HEK293 (cell line): ENCODE measurements at regions not wholly inside any gene's neighbourhood (a gene's known extent, or its start where the extent isn't known, plus 50 kb on each side); places are given as distances from the start of the nearest gene placed in this dataset.

Experiments used
- BCL11B ChIP-seq: fragments of 450-650 bp; formaldehyde crosslinking; IDR thresholded peaks from 2 replicates; pipeline ENCODE4 v1.5.1; 2016; ENCODE audit warnings: low read depth, missing biosample characterization, missing genetic modification characterization
- GLI4 ChIP-seq: fragments of 450-650 bp; formaldehyde crosslinking; IDR thresholded peaks from 2 replicates; pipeline ENCODE4 v1.5.1; 2016; ENCODE audit warnings: missing biosample characterization, missing genetic modification characterization
- GLIS1 ChIP-seq: fragments of 450-650 bp; formaldehyde crosslinking; IDR thresholded peaks from 2 replicates; pipeline ENCODE4 v1.5.1; 2016; ENCODE audit warnings: missing biosample characterization, missing genetic modification characterization
- HOXA7 ChIP-seq: sonication (generic); formaldehyde crosslinking; IDR thresholded peaks from 2 replicates; pipeline ENCODE4 v1.8.1; 2022; ENCODE audit warnings: missing genetic modification reagents, borderline replicate concordance
- KLF9 ChIP-seq: fragments of 450-650 bp; formaldehyde crosslinking; IDR thresholded peaks from 2 replicates; pipeline ENCODE4 v1.5.1; 2016; ENCODE audit warnings: missing biosample characterization, missing genetic modification characterization, low read depth
- SP7 ChIP-seq: fragments of 450-650 bp; formaldehyde crosslinking; IDR thresholded peaks from 2 replicates; pipeline ENCODE4 v1.5.1; 2016; ENCODE audit warnings: missing biosample characterization, missing genetic modification characterization
- ZFP3 ChIP-seq: fragments of 450-650 bp; formaldehyde crosslinking; IDR thresholded peaks from 2 replicates; pipeline ENCODE4 v1.5.1; 2016; ENCODE audit warnings: low read depth, missing biosample characterization, missing genetic modification characterization
- ZNF148 ChIP-seq: fragments of 450-650 bp; formaldehyde crosslinking; IDR thresholded peaks from 2 replicates; pipeline ENCODE4 v1.5.0; 2017; ENCODE audit warnings: missing biosample characterization, missing genetic modification characterization, borderline replicate concordance
- ZNF266 ChIP-seq: fragments of 450-650 bp; formaldehyde crosslinking; IDR thresholded peaks from 2 replicates; pipeline ENCODE4 v1.5.1; 2016; ENCODE audit warnings: missing biosample characterization, missing genetic modification characterization, low read depth
- ZNF350 ChIP-seq: fragments of 450-650 bp; formaldehyde crosslinking; IDR thresholded peaks from 2 replicates; pipeline ENCODE4 v1.5.0; 2017; ENCODE audit warnings: missing biosample characterization, mild to moderate bottlenecking, missing genetic modification characterization
- ZNF391 ChIP-seq: fragments of 450-650 bp; formaldehyde crosslinking; IDR thresholded peaks from 2 replicates; pipeline ENCODE4 v1.5.1; 2016; ENCODE audit warnings: low read depth, missing biosample characterization, missing genetic modification characterization, borderline replicate concordance
- ZNF530 ChIP-seq: fragments of 450-650 bp; formaldehyde crosslinking; IDR thresholded peaks from 2 replicates; pipeline ENCODE4 v1.5.1; 2016; ENCODE audit warnings: low read depth, missing biosample characterization, missing genetic modification characterization
- ZNF639 ChIP-seq: fragments of 450-650 bp; formaldehyde crosslinking; IDR thresholded peaks from 2 replicates; pipeline ENCODE4 v1.5.1; 2016; ENCODE audit warnings: missing biosample characterization, missing genetic modification characterization
- ZNF707 ChIP-seq: fragments of 450-650 bp; formaldehyde crosslinking; IDR thresholded peaks from 2 replicates; pipeline ENCODE4 v1.5.1; 2016; ENCODE audit warnings: missing biosample characterization, missing genetic modification characterization
- ZNF747 ChIP-seq: fragments of 450-650 bp; formaldehyde crosslinking; IDR thresholded peaks from 2 replicates; pipeline ENCODE4 v1.5.1; 2016; ENCODE audit warnings: missing biosample characterization, missing genetic modification characterization
- ZSCAN16 ChIP-seq: fragments of 450-650 bp; formaldehyde crosslinking; IDR thresholded peaks from 2 replicates; pipeline ENCODE4 v1.5.1; 2016; ENCODE audit warnings: missing biosample characterization, missing genetic modification characterization
- TF ChIP-seq, protein P1 (sequence below): fragments of 450-650 bp; formaldehyde crosslinking; IDR thresholded peaks from 2 replicates; pipeline ENCODE4 v1.5.1; 2016; ENCODE audit warnings: missing biosample characterization, missing genetic modification characterization
- TF ChIP-seq, protein P2 (sequence below): fragments of 450-650 bp; formaldehyde crosslinking; IDR thresholded peaks from 2 replicates; pipeline ENCODE4 v1.5.1; 2016; ENCODE audit warnings: missing biosample characterization, missing genetic modification characterization, borderline replicate concordance
- TF ChIP-seq, protein P3 (sequence below): fragments of 450-650 bp; formaldehyde crosslinking; IDR thresholded peaks from 2 replicates; pipeline ENCODE4 v1.5.1; 2016; ENCODE audit warnings: missing biosample characterization, missing genetic modification characterization, low read depth
- TF ChIP-seq, protein P4 (sequence below): fragments of 450-650 bp; formaldehyde crosslinking; IDR thresholded peaks from 2 replicates; pipeline ENCODE4 v1.5.1; 2016; ENCODE audit warnings: missing biosample characterization, missing genetic modification characterization, borderline replicate concordance
- TF ChIP-seq, protein P5 (sequence below): fragments of 450-650 bp; formaldehyde crosslinking; IDR thresholded peaks from 2 replicates; pipeline ENCODE4 v1.5.1; 2016; ENCODE audit warnings: missing biosample characterization, missing genetic modification characterization

DNA sequence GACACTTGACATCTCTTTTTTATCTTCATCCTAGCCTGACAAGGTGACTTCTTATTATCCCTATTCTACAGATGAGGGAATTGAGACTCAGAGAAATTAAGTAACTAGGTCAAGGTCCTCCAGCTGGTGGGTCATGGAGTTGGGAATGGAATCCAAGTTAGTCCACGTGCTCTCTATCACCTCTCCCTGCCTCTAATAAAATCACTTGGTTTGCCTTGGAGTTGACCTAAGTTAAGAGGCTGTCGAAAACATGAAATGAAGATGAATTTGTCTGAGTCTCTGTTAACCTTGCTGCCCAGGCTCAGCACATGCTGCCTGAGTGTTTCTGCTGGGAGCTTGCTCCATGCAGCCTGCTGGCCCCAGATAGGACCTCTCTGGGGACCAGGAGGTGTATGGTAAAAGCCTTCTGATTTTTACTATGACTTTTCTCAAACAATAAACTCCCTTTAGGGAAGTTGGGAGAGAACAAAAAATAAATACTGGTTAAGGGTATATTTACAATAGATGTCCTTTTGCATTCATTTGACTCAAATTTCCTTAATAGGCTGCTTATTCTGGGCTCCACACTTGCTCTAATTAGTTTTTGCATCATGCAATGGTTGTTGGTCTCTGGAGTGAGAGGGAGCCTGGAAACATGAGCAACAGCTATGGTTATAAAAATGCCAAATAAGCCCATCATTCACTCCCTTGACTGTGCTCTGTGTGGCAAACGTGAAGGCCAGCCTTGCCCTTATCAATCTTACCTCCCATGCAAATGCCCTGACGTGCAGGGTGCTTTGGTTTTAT is 61.6 kb upstream of the DHX15 start (continued):
- TF ChIP-seq, protein P1, sequence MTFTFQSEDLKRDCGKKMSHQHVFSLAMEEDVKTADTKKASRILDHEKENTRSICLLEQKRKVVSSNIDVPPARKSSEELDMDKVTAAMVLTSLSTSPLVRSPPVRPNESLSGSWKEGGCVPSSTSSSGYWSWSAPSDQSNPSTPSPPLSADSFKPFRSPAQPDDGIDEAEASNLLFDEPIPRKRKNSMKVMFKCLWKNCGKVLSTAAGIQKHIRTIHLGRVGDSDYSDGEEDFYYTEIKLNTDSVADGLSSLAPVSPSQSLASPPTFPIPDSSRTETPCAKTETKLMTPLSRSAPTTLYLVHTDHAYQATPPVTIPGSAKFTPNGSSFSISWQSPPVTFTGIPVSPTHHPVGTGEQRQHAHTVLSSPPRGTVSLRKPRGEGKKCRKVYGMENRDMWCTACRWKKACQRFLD (tag by site-specific recombination), result no peak
- TF ChIP-seq KLF9 (no peak), ZNF266 (tag by site-specific recombination) (no peak), ZNF530 (tag by site-specific recombination) (no peak), ZNF747 (tag by site-specific recombination) (no peak), ZNF350 (tag by site-specific recombination) (no peak), ZNF148 (tag by site-specific recombination) (no peak), GLI4 (tag by site-specific recombination) (no peak), GLIS1 (no peak), ZFP3 (tag by site-specific recombination) (no peak), HOXA7 (no peak), ZNF707 (tag by site-specific recombination) (no peak), ZNF391 (no peak), ZNF639 (tag by site-specific recombination) (no peak), SP7 (tag by site-specific recombination) (no peak), ZSCAN16 (peak; percentile 89), BCL11B (tag by site-specific recombination) (no peak)
- TF ChIP-seq, protein P2, sequence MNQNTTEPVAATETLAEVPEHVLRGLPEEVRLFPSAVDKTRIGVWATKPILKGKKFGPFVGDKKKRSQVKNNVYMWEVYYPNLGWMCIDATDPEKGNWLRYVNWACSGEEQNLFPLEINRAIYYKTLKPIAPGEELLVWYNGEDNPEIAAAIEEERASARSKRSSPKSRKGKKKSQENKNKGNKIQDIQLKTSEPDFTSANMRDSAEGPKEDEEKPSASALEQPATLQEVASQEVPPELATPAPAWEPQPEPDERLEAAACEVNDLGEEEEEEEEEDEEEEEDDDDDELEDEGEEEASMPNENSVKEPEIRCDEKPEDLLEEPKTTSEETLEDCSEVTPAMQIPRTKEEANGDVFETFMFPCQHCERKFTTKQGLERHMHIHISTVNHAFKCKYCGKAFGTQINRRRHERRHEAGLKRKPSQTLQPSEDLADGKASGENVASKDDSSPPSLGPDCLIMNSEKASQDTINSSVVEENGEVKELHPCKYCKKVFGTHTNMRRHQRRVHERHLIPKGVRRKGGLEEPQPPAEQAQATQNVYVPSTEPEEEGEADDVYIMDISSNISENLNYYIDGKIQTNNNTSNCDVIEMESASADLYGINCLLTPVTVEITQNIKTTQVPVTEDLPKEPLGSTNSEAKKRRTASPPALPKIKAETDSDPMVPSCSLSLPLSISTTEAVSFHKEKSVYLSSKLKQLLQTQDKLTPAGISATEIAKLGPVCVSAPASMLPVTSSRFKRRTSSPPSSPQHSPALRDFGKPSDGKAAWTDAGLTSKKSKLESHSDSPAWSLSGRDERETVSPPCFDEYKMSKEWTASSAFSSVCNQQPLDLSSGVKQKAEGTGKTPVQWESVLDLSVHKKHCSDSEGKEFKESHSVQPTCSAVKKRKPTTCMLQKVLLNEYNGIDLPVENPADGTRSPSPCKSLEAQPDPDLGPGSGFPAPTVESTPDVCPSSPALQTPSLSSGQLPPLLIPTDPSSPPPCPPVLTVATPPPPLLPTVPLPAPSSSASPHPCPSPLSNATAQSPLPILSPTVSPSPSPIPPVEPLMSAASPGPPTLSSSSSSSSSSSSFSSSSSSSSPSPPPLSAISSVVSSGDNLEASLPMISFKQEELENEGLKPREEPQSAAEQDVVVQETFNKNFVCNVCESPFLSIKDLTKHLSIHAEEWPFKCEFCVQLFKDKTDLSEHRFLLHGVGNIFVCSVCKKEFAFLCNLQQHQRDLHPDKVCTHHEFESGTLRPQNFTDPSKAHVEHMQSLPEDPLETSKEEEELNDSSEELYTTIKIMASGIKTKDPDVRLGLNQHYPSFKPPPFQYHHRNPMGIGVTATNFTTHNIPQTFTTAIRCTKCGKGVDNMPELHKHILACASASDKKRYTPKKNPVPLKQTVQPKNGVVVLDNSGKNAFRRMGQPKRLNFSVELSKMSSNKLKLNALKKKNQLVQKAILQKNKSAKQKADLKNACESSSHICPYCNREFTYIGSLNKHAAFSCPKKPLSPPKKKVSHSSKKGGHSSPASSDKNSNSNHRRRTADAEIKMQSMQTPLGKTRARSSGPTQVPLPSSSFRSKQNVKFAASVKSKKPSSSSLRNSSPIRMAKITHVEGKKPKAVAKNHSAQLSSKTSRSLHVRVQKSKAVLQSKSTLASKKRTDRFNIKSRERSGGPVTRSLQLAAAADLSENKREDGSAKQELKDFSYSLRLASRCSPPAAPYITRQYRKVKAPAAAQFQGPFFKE (tag by site-specific recombination), result no peak
- TF ChIP-seq, protein P3, sequence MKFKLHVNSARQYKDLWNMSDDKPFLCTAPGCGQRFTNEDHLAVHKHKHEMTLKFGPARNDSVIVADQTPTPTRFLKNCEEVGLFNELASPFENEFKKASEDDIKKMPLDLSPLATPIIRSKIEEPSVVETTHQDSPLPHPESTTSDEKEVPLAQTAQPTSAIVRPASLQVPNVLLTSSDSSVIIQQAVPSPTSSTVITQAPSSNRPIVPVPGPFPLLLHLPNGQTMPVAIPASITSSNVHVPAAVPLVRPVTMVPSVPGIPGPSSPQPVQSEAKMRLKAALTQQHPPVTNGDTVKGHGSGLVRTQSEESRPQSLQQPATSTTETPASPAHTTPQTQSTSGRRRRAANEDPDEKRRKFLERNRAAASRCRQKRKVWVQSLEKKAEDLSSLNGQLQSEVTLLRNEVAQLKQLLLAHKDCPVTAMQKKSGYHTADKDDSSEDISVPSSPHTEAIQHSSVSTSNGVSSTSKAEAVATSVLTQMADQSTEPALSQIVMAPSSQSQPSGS, result no peak
- TF ChIP-seq, protein P4, sequence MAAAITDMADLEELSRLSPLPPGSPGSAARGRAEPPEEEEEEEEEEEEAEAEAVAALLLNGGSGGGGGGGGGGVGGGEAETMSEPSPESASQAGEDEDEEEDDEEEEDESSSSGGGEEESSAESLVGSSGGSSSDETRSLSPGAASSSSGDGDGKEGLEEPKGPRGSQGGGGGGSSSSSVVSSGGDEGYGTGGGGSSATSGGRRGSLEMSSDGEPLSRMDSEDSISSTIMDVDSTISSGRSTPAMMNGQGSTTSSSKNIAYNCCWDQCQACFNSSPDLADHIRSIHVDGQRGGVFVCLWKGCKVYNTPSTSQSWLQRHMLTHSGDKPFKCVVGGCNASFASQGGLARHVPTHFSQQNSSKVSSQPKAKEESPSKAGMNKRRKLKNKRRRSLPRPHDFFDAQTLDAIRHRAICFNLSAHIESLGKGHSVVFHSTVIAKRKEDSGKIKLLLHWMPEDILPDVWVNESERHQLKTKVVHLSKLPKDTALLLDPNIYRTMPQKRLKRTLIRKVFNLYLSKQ (tag by site-specific recombination), result no peak
- TF ChIP-seq, protein P5, sequence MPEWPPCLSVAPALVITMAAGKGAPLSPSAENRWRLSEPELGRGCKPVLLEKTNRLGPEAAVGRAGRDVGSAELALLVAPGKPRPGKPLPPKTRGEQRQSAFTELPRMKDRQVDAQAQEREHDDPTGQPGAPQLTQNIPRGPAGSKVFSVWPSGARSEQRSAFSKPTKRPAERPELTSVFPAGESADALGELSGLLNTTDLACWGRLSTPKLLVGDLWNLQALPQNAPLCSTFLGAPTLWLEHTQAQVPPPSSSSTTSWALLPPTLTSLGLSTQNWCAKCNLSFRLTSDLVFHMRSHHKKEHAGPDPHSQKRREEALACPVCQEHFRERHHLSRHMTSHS (tag by site-specific recombination), result no peak
